Adrenal gland (tissue), 5 donors: ENCODE measurements at regions not wholly inside any gene's neighbourhood (a gene's known extent, or its start where the extent isn't known, plus 50 kb on each side); places are given as distances from the start of the nearest gene placed in this dataset.

Experiments
- CTCF ChIP-seq, 6 experiments: fragments of 450-650 bp in 4 of 6; fragments of 200-600 bp in 2 of 6; sonication (generic) in 1 of 6; IDR thresholded peaks; 1 replicate in 5 of 6; 2 replicates in 1 of 6; pipeline versions ENCODE4 v1.5.1 to v1.8.0; 2016 to 2021; ENCODE audit warnings: antibody characterized with exemption in 6 of 6, mild to moderate bottlenecking in 2 of 6, moderate library complexity in 1 of 6
- POLR2A ChIP-seq, 2 donors: fragments of 450-650 bp; IDR thresholded peaks; one replicate each; pipeline ENCODE4 v1.6.1; 2017; ENCODE audit warnings: antibody characterized with exemption in 2 of 2, mild to moderate bottlenecking in 2 of 2, moderate library complexity in 1 of 2
- donor health status: DM: no; HTN: no; CAD: no.

GRCh38 chr2:15041429-15041837 is 408.9 kb downstream of the LRATD1 start:
- TF ChIP-seq CTCF (IDR thresholded peaks at IDR 0.05) (no peak), POLR2A (IDR thresholded peaks at IDR 0.05) (no peak)
